Colonic mucosa (tissue), 4 donors: ENCODE measurements at regions not wholly inside any gene's neighbourhood (a gene's known extent, or its start where the extent isn't known, plus 50 kb on each side); places are given as distances from the start of the nearest gene placed in this dataset.

ENCODE experiments used
- DNase-seq: peaks from one replicate; pipeline ENCODE4 v3.0.0-alpha.2; 2020
- H3K27ac ChIP-seq: fragments of 200-600 bp; one replicate; pipeline ENCODE4 v1.8.0; 2021
- H3K27me3 ChIP-seq: fragments of 200-600 bp; one replicate; pipeline ENCODE4 v1.8.0; 2021
- H3K36me3 ChIP-seq: fragments of 200-600 bp; one replicate; pipeline ENCODE4 v1.8.0; 2021
- H3K4me1 ChIP-seq: fragments of 200-600 bp; one replicate; pipeline ENCODE4 v1.8.0; 2021; ENCODE audit warnings: mild to moderate bottlenecking
- H3K4me3 ChIP-seq: fragments of 200-600 bp; one replicate; pipeline ENCODE4 v1.8.0; 2021
- H3K9ac ChIP-seq, 2 donors: one replicate each; pipeline ENCODE4 v1.7.0; 2013; ENCODE audit warnings: control low read depth in 2 of 2, low read depth in 2 of 2, low read length in 2 of 2
- H3K9me3 ChIP-seq: fragments of 200-600 bp; one replicate; pipeline ENCODE4 v1.8.0; 2021
- CTCF ChIP-seq: fragments of 200-600 bp; IDR thresholded peaks from one replicate; pipeline ENCODE4 v1.8.0; 2022; ENCODE audit warnings: antibody characterized with exemption, mild to moderate bottlenecking
- intact Hi-C: fragments of 100-400 bp; cut with DNase I; formaldehyde crosslinking; loops from one replicate; pipeline ENCODE4 v1.14.1; 2022
- donor health status: healthy.
- donor health status: DM: no; HTN: no; CAD: no.
- donor health status: DM: no; HTN: no; CAD: no.

GRCh38 chr18:56186319-56186718 lies 452.1 kb downstream of the TXNL1 start:
- DNase-seq = no peak
- H3K9me3 ChIP-seq = no peaks in the 10 kb centered on the region
- H3K36me3 ChIP-seq = no peaks in the 10 kb centered on the region
- H3K4me3 ChIP-seq = no peak overlapping the region
- no peak overlapping the region for H3K9ac ChIP-seq
- intact Hi-C loops = no loop called here
- H3K27me3 ChIP-seq = no peaks in the 10 kb centered on the region
- no peak for TF ChIP-seq CTCF
- no peaks in the 10 kb centered on the region for H3K4me1 ChIP-seq
- no peak overlapping the region for H3K27ac ChIP-seq

GRCh38 chr18:56185126-56185525 lies 453.3 kb downstream of the TXNL1 start:
- no peaks in the 10 kb centered on the region for H3K9me3 ChIP-seq
- no peaks in the 10 kb centered on the region for H3K4me1 ChIP-seq
- intact Hi-C loops = no loop called here
- H3K9ac ChIP-seq = no peak overlapping the region
- no peak overlapping the region for H3K4me3 ChIP-seq
- H3K27ac ChIP-seq = no peak overlapping the region
- DNase-seq = no peak
- no peak for TF ChIP-seq CTCF
- H3K36me3 ChIP-seq = no peaks in the 10 kb centered on the region
- no peaks in the 10 kb centered on the region for H3K27me3 ChIP-seq

DNA sequence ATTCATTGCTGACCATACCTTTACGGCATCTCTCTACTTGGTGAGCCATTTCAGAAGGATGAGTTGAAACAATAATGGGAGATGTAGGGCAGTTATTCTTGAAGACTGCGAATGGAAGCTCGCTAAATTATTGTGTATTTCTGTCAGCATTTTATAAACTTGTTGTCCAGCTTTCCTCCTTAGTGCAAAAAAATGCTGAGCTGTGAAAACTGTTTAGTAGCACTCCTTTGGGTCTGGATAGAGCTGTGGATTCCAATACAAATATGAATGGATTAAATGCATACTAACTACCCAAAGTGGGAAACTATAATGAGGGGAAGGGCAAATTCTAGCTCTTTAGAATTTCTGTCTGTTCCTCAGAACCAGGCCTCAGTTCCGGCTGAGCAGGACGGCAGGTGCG lies 461.6 kb downstream of the TXNL1 start:
- no peak overlapping the region for H3K27ac ChIP-seq
- intact Hi-C loops = no loop called here
- no peak for TF ChIP-seq CTCF
- H3K36me3 ChIP-seq = no peaks in the 10 kb centered on the region
- no peak for DNase-seq
- no peak overlapping the region for H3K9ac ChIP-seq
- H3K4me3 ChIP-seq = no peak overlapping the region
- H3K27me3 ChIP-seq = no peaks in the 10 kb centered on the region
- H3K4me1 ChIP-seq = no peaks in the 10 kb centered on the region
- H3K9me3 ChIP-seq = no peaks in the 10 kb centered on the region

DNA sequence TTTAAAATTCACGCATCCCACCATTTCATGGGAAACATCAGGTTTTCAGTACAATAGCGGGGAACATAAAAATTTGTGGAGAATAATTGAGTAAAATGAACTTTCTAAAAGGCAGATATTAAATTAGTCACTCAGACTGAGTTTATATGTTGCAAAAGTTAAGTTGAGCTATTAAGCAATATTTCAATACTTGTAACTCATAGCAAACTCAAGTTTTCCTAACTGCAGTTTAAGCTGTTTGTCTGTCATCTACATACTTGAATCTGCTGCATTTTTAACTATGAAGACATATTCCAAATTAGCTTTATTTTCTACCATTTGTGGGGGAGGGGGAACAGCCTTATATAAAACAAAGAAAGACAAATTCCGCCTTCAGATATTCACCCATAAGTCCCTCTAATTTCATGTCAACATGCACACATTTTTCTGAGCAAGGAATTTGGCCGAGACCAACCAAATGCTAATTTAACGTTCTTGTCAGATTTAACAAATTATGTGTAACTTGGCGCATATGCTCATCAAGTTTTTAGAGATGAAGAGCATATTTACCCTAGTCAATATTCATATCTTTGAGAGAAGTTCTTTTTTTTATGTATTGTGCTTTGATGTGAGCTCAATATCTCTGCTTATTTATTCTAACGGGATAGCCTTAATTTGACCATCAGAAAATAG lies 462.9 kb downstream of the TXNL1 start:
- TF ChIP-seq CTCF = no peak
- no peak for DNase-seq
- Histone ChIP-seq H3K4me3 (no peak overlapping the region), H3K36me3 (no peaks in the 10 kb centered on the region), H3K27ac (no peak overlapping the region), H3K4me1 (no peaks in the 10 kb centered on the region), H3K27me3 (no peaks in the 10 kb centered on the region), H3K9ac (no peak overlapping the region), H3K9me3 (no peaks in the 10 kb centered on the region)
- intact Hi-C loops = no loop called here

- Histone ChIP-seq H3K4me1 (no peaks in the 10 kb centered on the region), H3K27me3 (no peaks in the 10 kb centered on the region), H3K27ac (no peak overlapping the region), H3K36me3 (no peaks in the 10 kb centered on the region), H3K9ac (no peak overlapping the region), H3K9me3 (no peaks in the 10 kb centered on the region), H3K4me3 (no peak overlapping the region)
- TF ChIP-seq CTCF = no peak
- DNase-seq = no peak
- intact Hi-C loops = no loop called here
These were observed 464.7 kb downstream of the TXNL1 start for GRCh38 chr18:56173542-56174220.
